ENCODE measurements at regions not wholly inside any gene's neighbourhood (a gene's known extent, or its start where the extent isn't known, plus 50 kb on each side); places are given as distances from the start of the nearest gene placed in this dataset.

GRCh38 chr14:101707863-101708620 is 53.5 kb upstream of the PPP2R5C start:
- Histone ChIP-seq H3K36me3 (ENCODE audit: control insufficient read depth in 2 of 2, insufficient read depth in 2 of 2, low read length in 1 of 2) (no peaks in the 10 kb centered on the region), H3K27ac (ENCODE audit: control insufficient read depth, insufficient read depth) (no peak overlapping the region), H3K4me3 (no peak overlapping the region), H2AFZ (ENCODE audit: control insufficient read depth, low read depth, low read length) (peak overlapping the region; percentile 98), H3K9me3 (replicated peaks; ENCODE audit: control insufficient read depth, insufficient read depth, low read length) (no peaks in the 10 kb centered on the region), H3K9ac (ENCODE audit: control insufficient read depth, insufficient read depth, low read length) (no peak overlapping the region), H3K4me2 (ENCODE audit: control insufficient read depth, insufficient read depth) (peak overlapping the region; percentile 91), H3K4me1 (ENCODE audit: control insufficient read depth, insufficient read depth, low read length) (peaks cover 14% of the 10 kb centered on the region), H3K27me3 (replicated peaks in 1 of 2; ENCODE audit: control insufficient read depth in 2 of 2, insufficient read depth in 2 of 2, low read length in 1 of 2) (no peaks in the 10 kb centered on the region; a peak in 2 of 4 replicates), H4K20me1 (ENCODE audit: control insufficient read depth, insufficient read depth) (no peaks in the 10 kb centered on the region), H3K79me2 (ENCODE audit: control insufficient read depth, insufficient read depth, low read length) (no peaks in the 10 kb centered on the region)
- ChIA-PET CTCF (interaction anchor here (0.9 to 3.2 kb wide), 31 partner anchors 11 to 509 kb away, joined by 3 to 19 read pairs (median 4); partner anchors contain the start of gene DYNC1H1), SMC1A (ENCODE audit: uncharacterized antibody, unreplicated experiment) (interaction anchor here (1.0 to 2.8 kb wide), 14 partner anchors 8 to 398 kb away, joined by 3 to 20 read pairs (median 4); no protein-coding TSS in a partner anchor), POLR2A (no interaction called here), RAD21 (ENCODE audit: unreplicated experiment) (interaction anchor here (0.5 to 3.6 kb wide), 13 partner anchors 13 to 390 kb away, joined by 3 to 17 read pairs (median 4); no protein-coding TSS in a partner anchor)
- BruUV-seq (replicated peaks), result no TSS peak
- intact Hi-C loops (cut with micrococcal nuclease; ENCODE audit: unreplicated experiment), result loop anchor here (1.0 to 10.0 kb wide), 5 partner anchors 63 to 607 kb away; partner anchors contain the start of gene ZNF839
- TF ChIP-seq CHD1 (IDR thresholded peaks at IDR 0.05; ENCODE audit: low read depth, low read length) (no peak), MEF2B (IDR thresholded peaks at IDR 0.05; ENCODE audit: partially characterized antibody, poor library complexity, severe bottlenecking) (no peak), NRF1 (conservative IDR thresholded peaks at IDR 0.05; ENCODE audit: low read depth, low read length) (no peak), TBL1XR1 (IDR thresholded peaks at IDR 0.05; ENCODE audit: low read depth, low read length) (no peak), LARP7 (IDR thresholded peaks at IDR 0.05) (no peak), ZZZ3 (IDR thresholded peaks at IDR 0.05; ENCODE audit: control insufficient read depth, insufficient read length, low read depth) (no peak), NFYB (IDR thresholded peaks at IDR 0.05; ENCODE audit: insufficient read depth, low read depth, low read length) (no peak)
- 30% methylated on average over 12 of the region's 12 CpGs for WGBS (ENCODE audit: insufficient coverage, insufficient replicate concordance, low lambda C conversion rate, missing lambda C conversion rate)
- FAIRE-seq (no peak), ATAC-seq (no peak), DNase-seq (ENCODE audit: low read depth, low spot score) (no peak)
- in situ Hi-C loops (cut with MboI), result no loop called here

Data from GM12878 (cell line).